HepG2 (cell line): ENCODE measurements at regions not wholly inside any gene's neighbourhood (a gene's known extent, or its start where the extent isn't known, plus 50 kb on each side); places are given as distances from the start of the nearest gene placed in this dataset.

Source experiments
- ATAC-seq: fragments of 200-7000 bp; cut with Tn5 transposase; 3 replicates; pipeline ENCODE4 v1.9.1; 2020; ENCODE audit warnings: mild to moderate bottlenecking, moderate library complexity
- BruUV-seq: library from RNA; stranded (reverse); fragments of 400-500 nt; replicated peaks from 2 replicates; lab custom pipeline; 2021; lab: Mats Ljungman, UMichigan
- CTCF ChIA-PET: fragments of 300-600 bp; formaldehyde crosslinking; extraction: SDS; loops from one replicate; lab custom pipeline; 2021; ENCODE audit warnings: low total read pairs, inconsistent platforms, low intra/inter-chr PET ratio; lab: Yijun Ruan, JAX
- POLR2A ChIA-PET: fragments of 350-600 bp; sonication (Branson Sonifier 250); formaldehyde crosslinking; loops from one replicate; lab custom pipeline; 2020; ENCODE audit warnings: antibody characterized with exemption, inconsistent platforms; lab: Yijun Ruan, JAX
- DNase-seq: peaks from one replicate; pipeline ENCODE4 v3.0.0-alpha.2; 2015; ENCODE audit warnings: low spot score
- FAIRE-seq: peaks from 3 replicates; lab custom pipeline; 2011; peaks lifted over from hg19 to GRCh38; lab: Jason Lieb, UNC
- H2AFZ ChIP-seq: one replicate; pipeline ENCODE4 v1.6.1; 2011; ENCODE audit warnings: low read length, inconsistent platforms
- H3K27ac ChIP-seq: fragments of 300-600 bp; 3 replicates; pipeline ENCODE4 v1.8.0; 2011; ENCODE audit warnings: mixed run types, mild to moderate bottlenecking, mixed read lengths, low read length, inconsistent platforms; ENCODE audit not compliant: insufficient read depth; ENCODE audit errors: extremely low read length
- H3K27me3 ChIP-seq, 2 experiments: fragments of 200-600 bp in 1 of 2; 2 replicates in 1 of 2; 3 replicates in 1 of 2; pipeline versions ENCODE4 v1.6.0 to v1.8.0; 2011; ENCODE audit warnings: low read length in 2 of 2, mild to moderate bottlenecking in 2 of 2, moderate library complexity in 2 of 2, inconsistent platforms in 1 of 2; ENCODE audit not compliant: insufficient read depth in 2 of 2, control insufficient read depth in 1 of 2
- H3K36me3 ChIP-seq, 2 experiments: fragments of 200-600 bp in 1 of 2; replicated peaks in 1 of 2; 2 replicates in 1 of 2; 3 replicates in 1 of 2; pipeline versions ENCODE4 v1.5.1 to v1.8.0; 2011; ENCODE audit warnings: low read length in 2 of 2, inconsistent platforms in 1 of 2; ENCODE audit not compliant: insufficient read depth in 2 of 2, control insufficient read depth in 1 of 2
- H3K4me1 ChIP-seq: 2 replicates; pipeline ENCODE4 v1.5.1; 2012; ENCODE audit warnings: low read length, inconsistent platforms; ENCODE audit not compliant: insufficient read depth
- H3K4me2 ChIP-seq: 2 replicates; pipeline ENCODE4 v1.6.0; 2011; ENCODE audit warnings: low read depth, low read length, inconsistent platforms
- H3K4me3 ChIP-seq, 3 experiments: fragments of 200-600 bp in 1 of 3; sonication (generic), shearing (Covaris generic) in 1 of 3; replicated peaks in 1 of 3; 2 replicates each; pipeline ENCODE4 v1.5.1; 2011 to 2016; ENCODE audit warnings: low read length in 3 of 3, inconsistent platforms in 2 of 3, low read depth in 2 of 3, mild to moderate bottlenecking in 2 of 3, control low read depth in 1 of 3, mixed read lengths in 1 of 3; ENCODE audit not compliant: insufficient read depth in 1 of 3
- H3K79me2 ChIP-seq: one replicate; pipeline ENCODE4 v1.6.1; 2011; ENCODE audit warnings: low read length, inconsistent platforms; ENCODE audit not compliant: insufficient read depth
- H3K9ac ChIP-seq: 2 replicates; pipeline ENCODE4 v1.6.0; 2011; ENCODE audit warnings: mild to moderate bottlenecking, low read depth, low read length, inconsistent platforms; ENCODE audit not compliant: insufficient read depth
- H3K9me3 ChIP-seq: 2 replicates; pipeline ENCODE4 v1.5.1; 2012; ENCODE audit warnings: mild to moderate bottlenecking, low read length
- H4K20me1 ChIP-seq: 2 replicates; pipeline ENCODE4 v1.6.0; 2011; ENCODE audit warnings: inconsistent platforms, mild to moderate bottlenecking, low read length, moderate library complexity; ENCODE audit not compliant: insufficient read depth
- CHCHD3 ChIP-seq: sonication (generic); formaldehyde crosslinking; IDR thresholded peaks from 2 replicates; pipeline ENCODE4 v1.8.0; 2022; ENCODE audit warnings: mild to moderate bottlenecking, missing genetic modification reagents, moderate library complexity
- DBP ChIP-seq: sonication (generic); formaldehyde crosslinking; IDR thresholded peaks from 2 replicates; pipeline ENCODE4 v1.4.0; 2020; ENCODE audit warnings: missing genetic modification reagents; ENCODE audit errors: not compliant biosample characterization
- FOSL2 ChIP-seq: sonication (generic); formaldehyde crosslinking; IDR thresholded peaks from 2 replicates; pipeline ENCODE4 v1.4.0; 2020; ENCODE audit warnings: missing genetic modification reagents
- HOMEZ ChIP-seq: IDR thresholded peaks from 2 replicates; pipeline ENCODE4 v1.6.1; 2016; ENCODE audit warnings: low read depth
- KDM2A ChIP-seq: sonication (generic); formaldehyde crosslinking; IDR thresholded peaks from 2 replicates; pipeline ENCODE4 v1.4.0; 2020; ENCODE audit warnings: low read depth, missing genetic modification reagents, borderline replicate concordance
- RAD51 ChIP-seq: fragments of 450-650 bp; IDR thresholded peaks from 2 replicates; pipeline ENCODE4 v1.6.1; 2016; ENCODE audit warnings: borderline replicate concordance
- TGIF2 ChIP-seq: IDR thresholded peaks from 2 replicates; pipeline ENCODE4 v1.6.1; 2016; ENCODE audit warnings: control low read depth, missing compliant biosample characterization
- ZBTB4 ChIP-seq: sonication (generic); formaldehyde crosslinking; IDR thresholded peaks from 2 replicates; pipeline ENCODE4 v1.4.0; 2020; ENCODE audit warnings: missing genetic modification reagents, mild to moderate bottlenecking, borderline replicate concordance
- ZBTB8A ChIP-seq: sonication (generic); formaldehyde crosslinking; IDR thresholded peaks from 2 replicates; pipeline ENCODE4 v1.4.0; 2020; ENCODE audit warnings: mild to moderate bottlenecking, low read depth, missing genetic modification reagents, borderline replicate concordance
- ZC3H13 ChIP-seq: sonication (generic); formaldehyde crosslinking; IDR thresholded peaks from 2 replicates; pipeline ENCODE4 v1.8.1; 2023; ENCODE audit warnings: mild to moderate bottlenecking, missing genetic modification reagents, moderate library complexity
- ZNF20 ChIP-seq: sonication (generic); formaldehyde crosslinking; IDR thresholded peaks from 2 replicates; pipeline ENCODE4 v1.4.0; 2020; ENCODE audit warnings: mild to moderate bottlenecking, moderate library complexity, missing genetic modification reagents
- ZNF234 ChIP-seq: sonication (generic); formaldehyde crosslinking; conservative IDR thresholded peaks from 2 replicates; pipeline ENCODE4 v1.5.1; 2020; ENCODE audit warnings: mild to moderate bottlenecking, missing genetic modification reagents
- ZNF446 ChIP-seq: sonication (generic); formaldehyde crosslinking; IDR thresholded peaks from 2 replicates; pipeline ENCODE4 v1.5.0; 2020; ENCODE audit warnings: mild to moderate bottlenecking, missing genetic modification reagents
- ZNF775 ChIP-seq: sonication (generic); formaldehyde crosslinking; IDR thresholded peaks from 2 replicates; pipeline ENCODE4 v1.4.0; 2020; ENCODE audit warnings: missing genetic modification reagents, mild to moderate bottlenecking, moderate library complexity, borderline replicate concordance
- ZNF792 ChIP-seq: IDR thresholded peaks from 2 replicates; pipeline ENCODE4 v1.6.1; 2016
- WGBS: methylation state at CpG from one replicate; pipeline ENCODE4 v1.1.6; 2017; ENCODE audit warnings: low lambda C conversion rate; 5-methylcytosine and 5-hydroxymethylcytosine counted together
- in situ Hi-C: cut with HindIII; loops from 2 replicates; pipeline ENCODE4 v1.10.0; 2017; ENCODE audit warnings: low pct_unique_long_range_greater_than_20kb; ENCODE audit not compliant: extremely low pct_ligation_motif_present
- intact Hi-C: fragments of 100-400 bp; cut with micrococcal nuclease; formaldehyde crosslinking; loops from one replicate; pipeline ENCODE4 v1.10.0; 2022; ENCODE audit not compliant: unreplicated experiment

GRCh38 chr6:113464960-113465359, 392.2 kb upstream of the MARCKS start:
- Histone ChIP-seq H2AFZ (no peak overlapping the region), H3K9me3 (no peaks in the 10 kb centered on the region), H3K27ac (no peak overlapping the region), H3K4me2 (no peak overlapping the region), H3K27me3 (no peaks in the 10 kb centered on the region), H3K79me2 (no peaks in the 10 kb centered on the region), H3K9ac (no peak overlapping the region), H3K4me3 (no peak overlapping the region), H3K36me3 (no peaks in the 10 kb centered on the region), H4K20me1 (no peaks in the 10 kb centered on the region), H3K4me1 (no peaks in the 10 kb centered on the region)
- POLR2A ChIA-PET, result no interaction called here
- no TSS peak for BruUV-seq
- DNase-seq, result no peak
- TF ChIP-seq TGIF2 (CRISPR knock-in tag) (no peak), FOSL2 (CRISPR knock-in tag) (peak; percentile 42; the same call in 1 of the 2 replicates), HOMEZ (no peak), RAD51 (peak; percentile 60; the same call in 1 of the 2 replicates), ZNF20 (CRISPR knock-in tag) (no peak), ZNF792 (CRISPR knock-in tag) (no peak)
- FAIRE-seq, result no peak
- in situ Hi-C loops, result no loop called here
- no peak for ATAC-seq
- CTCF ChIA-PET, result no interaction called here
- intact Hi-C loops, result no loop called here
- 29% methylated on average over 3 of the region's 3 CpGs for WGBS

GRCh38 chr6:113466526-113466925, 390.6 kb upstream of the MARCKS start:
- Histone ChIP-seq H3K4me1 (no peaks in the 10 kb centered on the region), H3K9me3 (no peaks in the 10 kb centered on the region), H3K79me2 (no peaks in the 10 kb centered on the region), H3K27me3 (no peaks in the 10 kb centered on the region), H3K4me3 (no peak overlapping the region), H3K36me3 (no peaks in the 10 kb centered on the region), H3K4me2 (no peak overlapping the region), H2AFZ (no peak overlapping the region), H3K9ac (no peak overlapping the region), H4K20me1 (no peaks in the 10 kb centered on the region), H3K27ac (no peak overlapping the region)
- no peak for DNase-seq
- no TSS peak for BruUV-seq
- TF ChIP-seq ZBTB4 (CRISPR knock-in tag) (no peak), DBP (CRISPR knock-in tag) (no peak), KDM2A (CRISPR knock-in tag) (no peak), CHCHD3 (CRISPR knock-in tag) (no peak), ZC3H13 (CRISPR knock-in tag) (no peak), ZNF775 (CRISPR knock-in tag) (no peak), ZNF234 (CRISPR knock-in tag) (no peak), ZBTB8A (no peak), ZNF446 (CRISPR knock-in tag) (no peak)
- in situ Hi-C loops (no loop called here), intact Hi-C loops (no loop called here)
- no peak for FAIRE-seq
- 14% methylated on average over 4 of the region's 4 CpGs for WGBS
- CTCF ChIA-PET, result no interaction called here
- POLR2A ChIA-PET, result no interaction called here
- no peak for ATAC-seq
